ENCODE measurements at regions not wholly inside any gene's neighbourhood (a gene's known extent, or its start where the extent isn't known, plus 50 kb on each side); places are given as distances from the start of the nearest gene placed in this dataset.

DNA sequence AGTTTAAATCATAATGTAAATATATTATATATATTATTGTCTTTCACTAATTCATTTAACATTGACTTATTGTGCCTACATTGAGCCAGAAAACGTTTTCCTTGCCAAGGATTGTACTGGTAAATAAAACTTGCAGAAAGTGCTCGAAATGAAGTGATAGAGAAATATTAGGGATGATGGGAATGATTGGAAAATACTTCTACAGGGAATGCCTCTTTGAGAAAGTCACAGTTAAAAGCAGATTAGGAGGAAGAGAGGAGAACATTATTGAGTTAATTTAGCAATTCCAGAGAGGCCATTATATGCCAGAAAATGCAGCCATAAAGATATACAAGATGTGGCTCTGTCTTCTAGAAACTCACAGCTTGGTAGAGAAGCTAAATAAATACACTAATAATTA, 560.0 kb upstream of the KCNMB2 start:
- no peak for TF ChIP-seq POLR2A (IDR thresholded peaks at IDR 0.05; ENCODE audit: low read depth, low read length)
- TF ChIP-seq POLR2AphosphoS5 (IDR thresholded peaks at IDR 0.05; ENCODE audit: low read depth, low read length): no peak
